ENCODE measurements at regions not wholly inside any gene's neighbourhood (a gene's known extent, or its start where the extent isn't known, plus 50 kb on each side); places are given as distances from the start of the nearest gene placed in this dataset.

GRCh38 chr15:98286831-98287230 is 326.3 kb downstream of the ARRDC4 start:
- TF ChIP-seq CTCF (conservative IDR thresholded peaks at IDR 0.05) = no peak
- Mint-ChIP-seq H3K36me3 (no peaks in the 10 kb centered on the region), H3K9me3 (no peaks in the 10 kb centered on the region), H3K4me1 (ENCODE audit: unreplicated experiment) (peaks cover 9% of the 10 kb centered on the region), H3K27me3 (peaks cover 55% of the 10 kb centered on the region), H3K27ac (no peak overlapping the region), H3K4me3 (no peak overlapping the region)
- no peak for DNase-seq (ENCODE audit: extremely low spot score, unreplicated experiment)

GRCh38 chr15:98288091-98288590 is 327.6 kb downstream of the ARRDC4 start:
- no peak for DNase-seq (ENCODE audit: extremely low spot score, unreplicated experiment)
- H3K36me3 Mint-ChIP-seq = no peaks in the 10 kb centered on the region

GRCh38 chr15:98289747-98290146 is 329.2 kb downstream of the ARRDC4 start:
- H3K4me3 Mint-ChIP-seq = no peak overlapping the region
- H3K4me1 Mint-ChIP-seq (ENCODE audit: unreplicated experiment) = peaks cover under 1% of the 10 kb centered on the region
- DNase-seq (ENCODE audit: extremely low spot score, unreplicated experiment) = no peak
- H3K27ac Mint-ChIP-seq = no peak overlapping the region
- peaks cover 70% of the 10 kb centered on the region for H3K27me3 Mint-ChIP-seq
- H3K36me3 Mint-ChIP-seq = no peaks in the 10 kb centered on the region
- H3K9me3 Mint-ChIP-seq = no peaks in the 10 kb centered on the region
- no peak for TF ChIP-seq CTCF (conservative IDR thresholded peaks at IDR 0.05)

More at GRCh38 chr15:98288091-98288590, 327.6 kb downstream of the ARRDC4 start:
- peaks cover 2% of the 10 kb centered on the region for H3K4me1 Mint-ChIP-seq (ENCODE audit: unreplicated experiment)
- H3K9me3 Mint-ChIP-seq = no peaks in the 10 kb centered on the region
- no peak for TF ChIP-seq CTCF (conservative IDR thresholded peaks at IDR 0.05)
- peaks cover 58% of the 10 kb centered on the region for H3K27me3 Mint-ChIP-seq
- no peak overlapping the region for H3K27ac Mint-ChIP-seq
- no peak overlapping the region for H3K4me3 Mint-ChIP-seq

- Mint-ChIP-seq H3K27ac (no peak overlapping the region), H3K9me3 (no peaks in the 10 kb centered on the region), H3K36me3 (no peaks in the 10 kb centered on the region), H3K4me1 (ENCODE audit: unreplicated experiment) (peaks cover 4% of the 10 kb centered on the region), H3K27me3 (peaks cover 76% of the 10 kb centered on the region), H3K4me3 (peak overlapping the region; percentile 81)
- DNase-seq (ENCODE audit: extremely low spot score, unreplicated experiment) = peak; percentile 79
- peak; percentile 90 for TF ChIP-seq CTCF (conservative IDR thresholded peaks at IDR 0.05)
Measured at GRCh38 chr15:98292442-98293240, 332.1 kb downstream of the ARRDC4 start.

GRCh38 chr15:98294126-98294525 is 333.6 kb downstream of the ARRDC4 start:
- H3K36me3 Mint-ChIP-seq = no peaks in the 10 kb centered on the region

More at GRCh38 chr15:98294126-98294525, 333.6 kb downstream of the ARRDC4 start:
- Mint-ChIP-seq H3K4me3 (no peak overlapping the region), H3K4me1 (ENCODE audit: unreplicated experiment) (peaks cover 4% of the 10 kb centered on the region), H3K9me3 (no peaks in the 10 kb centered on the region), H3K27ac (no peak overlapping the region), H3K27me3 (peaks cover 81% of the 10 kb centered on the region)
- DNase-seq (ENCODE audit: extremely low spot score, unreplicated experiment) = no peak
- TF ChIP-seq CTCF (conservative IDR thresholded peaks at IDR 0.05) = no peak
